ENCODE measurements at regions not wholly inside any gene's neighbourhood (a gene's known extent, or its start where the extent isn't known, plus 50 kb on each side); places are given as distances from the start of the nearest gene placed in this dataset.

DNA sequence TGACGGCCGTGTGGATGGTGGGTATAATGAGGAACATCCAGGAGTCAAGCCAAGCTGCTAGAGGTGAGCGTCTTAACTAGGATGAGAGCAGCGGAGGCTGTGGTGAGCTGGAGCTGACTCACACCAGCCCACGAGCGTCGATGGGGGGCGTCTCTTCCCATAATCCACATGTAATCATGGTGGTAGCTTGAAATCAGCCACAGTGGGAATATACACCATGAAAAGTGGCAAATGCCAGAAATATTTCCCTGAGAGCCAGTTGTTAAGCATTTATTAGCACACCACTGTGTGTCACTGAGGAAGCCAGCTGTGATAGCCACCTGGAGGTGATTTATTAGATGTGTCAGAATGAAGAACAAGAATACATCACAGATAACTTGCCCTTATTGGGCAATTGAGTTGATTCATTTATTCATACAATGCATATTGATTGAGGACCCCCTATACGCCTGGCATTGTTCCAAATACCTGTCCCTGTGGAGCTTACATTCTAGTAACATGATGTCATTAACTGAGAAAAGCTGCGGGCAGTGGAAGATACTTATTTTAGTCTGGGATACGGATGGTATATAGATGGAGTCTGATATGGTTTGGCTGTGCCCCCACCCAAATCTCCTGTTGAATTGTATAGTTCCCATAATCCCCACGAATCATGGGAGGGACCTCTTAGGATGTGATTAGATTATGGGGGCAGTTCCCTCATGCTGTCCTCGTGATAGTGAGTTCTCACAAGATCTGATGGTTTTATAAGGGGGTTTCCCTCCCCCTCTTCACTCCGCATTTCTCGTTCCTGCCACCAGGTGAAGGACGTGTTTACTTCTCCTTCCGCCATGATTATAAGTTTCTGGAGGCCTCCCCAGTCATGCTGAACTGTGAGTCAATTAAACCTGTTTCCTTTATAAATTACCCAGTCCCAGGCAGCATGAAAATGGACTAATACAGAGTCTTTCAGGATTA, 473.4 kb downstream of the METTL15 start:
- no peaks in the 10 kb centered on the region; the same call in 1 of the 2 replicates for H3K9me2 ChIP-seq (replicated peaks; ENCODE audit: control insufficient read depth, low read length)
- no peak overlapping the region for H3K27ac ChIP-seq (ENCODE audit: low read depth, low read length)
- no peaks in the 10 kb centered on the region for H3F3A ChIP-seq (ENCODE audit: control insufficient read depth, insufficient read depth)
- H3K36me3 ChIP-seq (ENCODE audit: control insufficient read depth, low read length), result no peaks in the 10 kb centered on the region
- no peaks in the 10 kb centered on the region for H3K27me3 ChIP-seq (ENCODE audit: control insufficient read depth, low read length)
- H3K4me2 ChIP-seq (ENCODE audit: low read length), result no peak overlapping the region
- no peaks in the 10 kb centered on the region for H3K4me1 ChIP-seq (ENCODE audit: control insufficient read depth, low read length)
- H3K79me2 ChIP-seq (ENCODE audit: control insufficient read depth, low read length), result no peaks in the 10 kb centered on the region
- H3K4me3 ChIP-seq (ENCODE audit: low read length), result no peak overlapping the region
- TF ChIP-seq EZH2phosphoT487 (IDR thresholded peaks at IDR 0.05; ENCODE audit: borderline replicate concordance, low read length) (no peak), CTCF (IDR thresholded peaks at IDR 0.05; ENCODE audit: low read depth, low read length, poor library complexity, severe bottlenecking) (no peak)
- H3K9me3 ChIP-seq (ENCODE audit: control insufficient read depth, insufficient read depth, low read length), result no peaks in the 10 kb centered on the region
- no peaks in the 10 kb centered on the region for H4K20me1 ChIP-seq (ENCODE audit: control insufficient read depth, insufficient read depth, low read depth, low read length)

DNA sequence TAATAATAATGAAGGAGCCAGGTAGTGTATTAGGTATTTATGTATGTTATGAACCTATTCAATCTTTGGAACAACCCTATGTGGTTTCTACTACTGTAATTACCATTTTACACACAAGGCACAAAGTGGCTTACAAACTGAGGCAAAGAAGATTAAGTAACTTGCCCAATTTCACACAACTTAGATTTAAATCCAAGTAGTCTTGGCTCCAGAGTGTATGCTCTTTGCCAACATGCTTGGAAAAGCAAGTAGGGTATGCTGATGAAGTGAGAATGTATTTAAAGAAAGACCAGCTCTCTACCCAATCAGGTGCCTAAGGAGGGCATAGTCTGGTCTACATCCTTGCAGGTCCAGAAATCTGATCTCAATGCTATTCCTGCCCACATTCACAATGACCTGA, 463.2 kb downstream of the METTL15 start:
- no peak overlapping the region for H3K27ac ChIP-seq (ENCODE audit: low read depth, low read length)
- no peaks in the 10 kb centered on the region for H3F3A ChIP-seq (ENCODE audit: control insufficient read depth, insufficient read depth)

DNA sequence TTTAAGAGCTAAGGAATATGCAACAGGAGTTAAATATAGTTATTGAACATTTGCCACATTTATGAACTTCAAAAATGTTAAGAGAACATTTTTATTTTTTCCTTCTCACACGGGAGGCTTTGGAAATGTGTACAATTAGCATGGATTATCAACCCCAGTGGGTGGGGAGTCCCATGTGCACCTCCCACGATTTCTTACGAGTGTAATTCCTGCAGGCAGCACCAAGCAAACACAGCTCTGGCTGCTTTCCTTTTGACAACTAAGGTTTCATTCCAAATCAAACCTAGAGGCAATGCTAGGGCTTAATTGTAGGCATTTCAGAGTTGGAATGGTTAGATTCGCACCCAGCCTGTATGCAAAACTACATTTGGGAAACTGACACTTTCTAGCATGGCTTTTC, 460.9 kb downstream of the METTL15 start:
- H3K4me3 ChIP-seq (ENCODE audit: low read length), result no peak overlapping the region
- H3K27ac ChIP-seq (ENCODE audit: low read depth, low read length), result no peak overlapping the region
- no peaks in the 10 kb centered on the region for H3K9me3 ChIP-seq (ENCODE audit: control insufficient read depth, insufficient read depth, low read length)
- no peaks in the 10 kb centered on the region for H4K20me1 ChIP-seq (ENCODE audit: control insufficient read depth, insufficient read depth, low read depth, low read length)
- TF ChIP-seq CTCF (IDR thresholded peaks at IDR 0.05; ENCODE audit: low read depth, low read length, poor library complexity, severe bottlenecking) (no peak), EZH2phosphoT487 (IDR thresholded peaks at IDR 0.05; ENCODE audit: borderline replicate concordance, low read length) (no peak)
- no peaks in the 10 kb centered on the region for H3K4me1 ChIP-seq (ENCODE audit: control insufficient read depth, low read length)
- H3K36me3 ChIP-seq (ENCODE audit: control insufficient read depth, low read length), result no peaks in the 10 kb centered on the region
- no peak overlapping the region for H3K4me2 ChIP-seq (ENCODE audit: low read length)
- no peaks in the 10 kb centered on the region; the same call in 1 of the 2 replicates for H3K9me2 ChIP-seq (replicated peaks; ENCODE audit: control insufficient read depth, low read length)
- H3F3A ChIP-seq (ENCODE audit: control insufficient read depth, insufficient read depth), result no peaks in the 10 kb centered on the region
- H3K27me3 ChIP-seq (ENCODE audit: control insufficient read depth, low read length), result no peaks in the 10 kb centered on the region
- H3K79me2 ChIP-seq (ENCODE audit: control insufficient read depth, low read length), result no peaks in the 10 kb centered on the region

More for the DNA sequence above, 463.2 kb downstream of the METTL15 start:
- H3K9me2 ChIP-seq (replicated peaks; ENCODE audit: control insufficient read depth, low read length), result no peaks in the 10 kb centered on the region; the same call in 1 of the 2 replicates
- no peak overlapping the region for H3K4me3 ChIP-seq (ENCODE audit: low read length)
- H3K4me2 ChIP-seq (ENCODE audit: low read length), result no peak overlapping the region
- no peaks in the 10 kb centered on the region for H3K79me2 ChIP-seq (ENCODE audit: control insufficient read depth, low read length)
- H3K27me3 ChIP-seq (ENCODE audit: control insufficient read depth, low read length), result no peaks in the 10 kb centered on the region
- H3K9me3 ChIP-seq (ENCODE audit: control insufficient read depth, insufficient read depth, low read length), result no peaks in the 10 kb centered on the region
- no peak for TF ChIP-seq CTCF (IDR thresholded peaks at IDR 0.05; ENCODE audit: low read depth, low read length, poor library complexity, severe bottlenecking)
- no peak for TF ChIP-seq EZH2phosphoT487 (IDR thresholded peaks at IDR 0.05; ENCODE audit: borderline replicate concordance, low read length)
- H3K4me1 ChIP-seq (ENCODE audit: control insufficient read depth, low read length), result no peaks in the 10 kb centered on the region
- no peaks in the 10 kb centered on the region for H4K20me1 ChIP-seq (ENCODE audit: control insufficient read depth, insufficient read depth, low read depth, low read length)
- no peaks in the 10 kb centered on the region for H3K36me3 ChIP-seq (ENCODE audit: control insufficient read depth, low read length)

All from DOHH2 (cell line).